ENCODE measurements at regions not wholly inside any gene's neighbourhood (a gene's known extent, or its start where the extent isn't known, plus 50 kb on each side); places are given as distances from the start of the nearest gene placed in this dataset.

DNA sequence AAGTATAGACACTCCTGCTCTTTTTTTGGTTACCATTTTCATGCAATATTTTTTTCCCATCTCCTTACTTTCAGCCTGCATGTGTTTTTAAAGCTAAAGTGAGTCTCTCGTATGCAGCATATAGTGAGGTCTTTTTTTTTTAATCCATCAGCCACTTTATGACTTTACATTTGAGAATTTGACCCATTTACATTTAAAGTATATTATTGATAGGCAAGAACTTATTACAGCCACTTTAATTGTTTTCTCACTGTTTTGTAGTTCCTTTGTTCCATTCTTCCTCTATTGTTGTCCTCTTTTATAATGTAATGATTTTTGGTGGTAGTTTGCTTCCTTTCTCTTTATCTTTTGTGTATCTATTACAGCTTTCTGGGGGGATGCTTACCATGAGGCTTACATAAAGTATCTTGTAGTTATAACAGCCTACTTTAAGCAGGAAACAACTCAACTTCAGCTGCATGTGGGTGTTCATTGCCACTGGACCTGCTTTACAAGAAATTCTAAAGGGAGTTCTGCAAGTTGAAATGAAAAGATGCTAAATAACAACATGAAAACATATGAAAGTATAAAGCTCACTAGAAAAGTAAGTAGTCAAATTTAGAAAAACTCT, 71.8 kb downstream of the TNFAIP3 start:
- ATAC-seq: no peak
- TF ChIP-seq TSHZ2 (CRISPR knock-in tag; IDR thresholded peaks at IDR 0.05) (no peak), GLIS3 (CRISPR knock-in tag; IDR thresholded peaks at IDR 0.05) (no peak), RARB (CRISPR knock-in tag; IDR thresholded peaks at IDR 0.05) (no peak), ZNF70 (CRISPR knock-in tag; IDR thresholded peaks at IDR 0.05) (no peak), ZNF565 (CRISPR knock-in tag; conservative IDR thresholded peaks at IDR 0.05; ENCODE audit: low read depth) (no peak), POU6F1 (CRISPR knock-in tag; IDR thresholded peaks at IDR 0.05; ENCODE audit: borderline replicate concordance, low read depth) (no peak), PPARA (CRISPR knock-in tag; IDR thresholded peaks at IDR 0.05; ENCODE audit: borderline replicate concordance) (no peak), CSDC2 (CRISPR knock-in tag; IDR thresholded peaks at IDR 0.05) (no peak), PATZ1 (CRISPR knock-in tag; IDR thresholded peaks at IDR 0.05; ENCODE audit: borderline replicate concordance) (no peak)
- TF ChIP-seq, protein P1, sequence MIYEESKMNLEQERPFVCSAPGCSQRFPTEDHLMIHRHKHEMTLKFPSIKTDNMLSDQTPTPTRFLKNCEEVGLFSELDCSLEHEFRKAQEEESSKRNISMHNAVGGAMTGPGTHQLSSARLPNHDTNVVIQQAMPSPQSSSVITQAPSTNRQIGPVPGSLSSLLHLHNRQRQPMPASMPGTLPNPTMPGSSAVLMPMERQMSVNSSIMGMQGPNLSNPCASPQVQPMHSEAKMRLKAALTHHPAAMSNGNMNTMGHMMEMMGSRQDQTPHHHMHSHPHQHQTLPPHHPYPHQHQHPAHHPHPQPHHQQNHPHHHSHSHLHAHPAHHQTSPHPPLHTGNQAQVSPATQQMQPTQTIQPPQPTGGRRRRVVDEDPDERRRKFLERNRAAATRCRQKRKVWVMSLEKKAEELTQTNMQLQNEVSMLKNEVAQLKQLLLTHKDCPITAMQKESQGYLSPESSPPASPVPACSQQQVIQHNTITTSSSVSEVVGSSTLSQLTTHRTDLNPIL (CRISPR knock-in tag; IDR thresholded peaks at IDR 0.05; ENCODE audit: low read depth): no peak

DNA sequence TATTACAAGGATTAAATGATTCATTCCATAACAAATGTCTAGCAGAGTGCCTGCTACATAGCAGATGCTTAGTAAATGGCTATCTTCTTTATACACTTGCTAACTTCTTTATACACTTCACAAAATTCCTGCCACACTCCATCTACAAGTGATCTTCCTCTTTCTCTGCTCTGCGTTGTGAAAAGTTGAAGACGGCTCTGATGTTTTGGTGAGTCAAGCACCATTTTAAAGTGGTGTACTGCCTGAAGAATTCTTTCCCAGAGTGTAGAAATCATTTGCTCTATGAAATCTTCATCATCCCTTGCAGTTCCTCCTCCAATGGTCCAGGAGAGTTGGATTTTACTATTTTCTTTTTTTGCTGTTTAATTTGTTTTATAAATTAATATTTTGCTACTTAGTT, 74.9 kb downstream of the TNFAIP3 start:
- ATAC-seq: no peak
- TF ChIP-seq POU6F1 (CRISPR knock-in tag; IDR thresholded peaks at IDR 0.05; ENCODE audit: borderline replicate concordance, low read depth) (no peak), ISL1 (CRISPR knock-in tag; IDR thresholded peaks at IDR 0.05) (no peak), ESRRG (CRISPR knock-in tag; IDR thresholded peaks at IDR 0.05) (no peak), TSHZ2 (CRISPR knock-in tag; IDR thresholded peaks at IDR 0.05) (no peak), ZFP3 (CRISPR knock-in tag; IDR thresholded peaks at IDR 0.05) (no peak), PATZ1 (CRISPR knock-in tag; IDR thresholded peaks at IDR 0.05; ENCODE audit: borderline replicate concordance) (no peak), TOX (CRISPR knock-in tag; IDR thresholded peaks at IDR 0.05; ENCODE audit: borderline replicate concordance) (no peak), ZFP30 (CRISPR knock-in tag; IDR thresholded peaks at IDR 0.05) (no peak), ZC3H10 (CRISPR knock-in tag; IDR thresholded peaks at IDR 0.05) (no peak), PPARA (CRISPR knock-in tag; IDR thresholded peaks at IDR 0.05; ENCODE audit: borderline replicate concordance) (no peak), BACH2 (CRISPR knock-in tag; IDR thresholded peaks at IDR 0.05; ENCODE audit: borderline replicate concordance) (no peak), ARNTL (CRISPR knock-in tag; IDR thresholded peaks at IDR 0.05; ENCODE audit: borderline replicate concordance, low read depth) (no peak), SNAI2 (CRISPR knock-in tag; IDR thresholded peaks at IDR 0.05) (no peak), CSDC2 (CRISPR knock-in tag; IDR thresholded peaks at IDR 0.05) (no peak), ZNF565 (CRISPR knock-in tag; conservative IDR thresholded peaks at IDR 0.05; ENCODE audit: low read depth) (no peak), ZNF8 (CRISPR knock-in tag; IDR thresholded peaks at IDR 0.05) (no peak)
- TF ChIP-seq, protein P2, sequence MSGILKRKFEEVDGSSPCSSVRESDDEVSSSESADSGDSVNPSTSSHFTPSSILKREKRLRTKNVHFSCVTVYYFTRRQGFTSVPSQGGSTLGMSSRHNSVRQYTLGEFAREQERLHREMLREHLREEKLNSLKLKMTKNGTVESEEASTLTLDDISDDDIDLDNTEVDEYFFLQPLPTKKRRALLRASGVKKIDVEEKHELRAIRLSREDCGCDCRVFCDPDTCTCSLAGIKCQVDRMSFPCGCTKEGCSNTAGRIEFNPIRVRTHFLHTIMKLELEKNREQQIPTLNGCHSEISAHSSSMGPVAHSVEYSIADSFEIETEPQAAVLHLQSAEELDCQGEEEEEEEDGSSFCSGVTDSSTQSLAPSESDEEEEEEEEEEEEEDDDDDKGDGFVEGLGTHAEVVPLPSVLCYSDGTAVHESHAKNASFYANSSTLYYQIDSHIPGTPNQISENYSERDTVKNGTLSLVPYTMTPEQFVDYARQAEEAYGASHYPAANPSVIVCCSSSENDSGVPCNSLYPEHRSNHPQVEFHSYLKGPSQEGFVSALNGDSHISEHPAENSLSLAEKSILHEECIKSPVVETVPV (CRISPR knock-in tag; IDR thresholded peaks at IDR 0.05): no peak
